ENCODE measurements at regions not wholly inside any gene's neighbourhood (a gene's known extent, or its start where the extent isn't known, plus 50 kb on each side); places are given as distances from the start of the nearest gene placed in this dataset.
A peak's percentile ranks its signal among the peaks of the same experiment; 100 is the strongest.
"Not testable (repeated sequence)": the region's sequence is repeated elsewhere in the genome, so short reads cannot be mapped to it uniquely, and the experiment has no call there.

DNA sequence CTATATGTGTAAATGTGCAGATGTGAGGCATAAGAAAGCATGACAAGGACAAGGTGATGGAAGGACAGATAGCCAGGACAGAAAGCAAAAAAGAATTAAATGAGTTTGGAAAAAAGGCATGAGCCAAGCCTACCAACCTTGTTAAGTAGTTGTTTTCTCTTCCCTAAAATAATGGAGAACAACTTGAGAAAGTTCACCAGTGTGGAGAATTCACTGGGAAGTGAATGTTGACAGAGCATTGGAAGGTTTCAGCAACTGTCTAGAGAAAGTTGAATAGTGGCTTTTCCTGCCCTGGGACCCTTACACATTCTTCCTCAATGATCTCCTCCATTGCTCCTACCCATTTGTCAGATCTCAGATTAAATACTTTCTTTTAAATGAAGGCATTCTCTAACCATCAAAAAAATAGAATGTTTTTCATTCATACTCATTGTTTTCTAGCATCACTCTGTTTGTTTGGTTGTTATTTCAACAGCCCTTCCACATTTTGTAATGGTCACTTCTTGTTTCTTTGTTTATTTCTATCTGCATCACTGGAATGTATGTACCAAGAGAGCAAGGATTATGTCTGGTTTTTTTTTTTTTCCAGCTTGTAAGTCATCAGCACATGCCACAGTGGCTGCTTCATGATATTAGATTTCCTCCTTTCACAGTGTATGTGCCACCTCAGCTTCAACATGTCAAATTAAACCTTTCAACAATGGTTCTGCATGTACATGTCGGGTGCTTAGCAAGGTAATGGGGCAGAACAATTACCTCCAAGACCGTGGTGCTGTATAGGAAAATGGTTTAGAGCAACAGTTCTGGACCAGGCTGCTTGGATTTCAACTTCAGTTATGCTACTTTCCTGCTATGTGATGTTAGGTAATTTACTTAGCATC is 586.0 kb upstream of the VRK2 start:
- no peaks in the 10 kb centered on the region for H3K27me3 Mint-ChIP-seq
- ATAC-seq (ENCODE audit: low read depth in 2 of 2) (no peak), DNase-seq (no peak)
- H3K4me1 Mint-ChIP-seq, result no peaks in the 10 kb centered on the region
- H3K27ac Mint-ChIP-seq, result no peak overlapping the region
- H3K4me3 Mint-ChIP-seq, result no peak overlapping the region
- H3K36me3 Mint-ChIP-seq, result no peaks in the 10 kb centered on the region
- H3K9me3 Mint-ChIP-seq, result peaks cover 0 to 18% (median 8%) of the 10 kb centered on the region in 7 donors

DNA sequence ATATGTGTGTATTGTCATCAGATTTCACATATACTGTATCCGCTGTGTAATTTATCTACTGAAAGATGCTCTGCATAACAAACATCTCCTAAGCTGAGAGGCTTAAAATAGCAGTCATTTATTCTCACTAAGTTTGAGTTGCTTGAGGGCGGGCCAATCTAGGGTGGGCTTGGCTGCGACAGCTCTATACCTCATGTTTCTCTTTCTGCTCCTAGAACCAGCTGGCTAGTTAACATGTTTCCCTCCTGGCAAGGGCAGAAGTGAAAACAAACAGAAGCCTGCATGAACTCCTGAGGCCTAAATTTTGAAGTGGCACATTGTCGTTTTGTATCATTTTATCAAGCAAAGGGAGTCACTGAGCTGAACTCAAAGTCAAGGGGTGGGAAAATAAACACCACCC is 585.0 kb upstream of the VRK2 start:
- Mint-ChIP-seq H3K4me3 (no peak overlapping the region), H3K36me3 (no peaks in the 10 kb centered on the region), H3K9me3 (peaks cover 0 to 18% (median 8%) of the 10 kb centered on the region in 7 donors), H3K27ac (no peak overlapping the region), H3K4me1 (no peaks in the 10 kb centered on the region), H3K27me3 (no peaks in the 10 kb centered on the region)
- no peak for DNase-seq
- ATAC-seq (ENCODE audit: low read depth in 2 of 2), result no peak

DNA sequence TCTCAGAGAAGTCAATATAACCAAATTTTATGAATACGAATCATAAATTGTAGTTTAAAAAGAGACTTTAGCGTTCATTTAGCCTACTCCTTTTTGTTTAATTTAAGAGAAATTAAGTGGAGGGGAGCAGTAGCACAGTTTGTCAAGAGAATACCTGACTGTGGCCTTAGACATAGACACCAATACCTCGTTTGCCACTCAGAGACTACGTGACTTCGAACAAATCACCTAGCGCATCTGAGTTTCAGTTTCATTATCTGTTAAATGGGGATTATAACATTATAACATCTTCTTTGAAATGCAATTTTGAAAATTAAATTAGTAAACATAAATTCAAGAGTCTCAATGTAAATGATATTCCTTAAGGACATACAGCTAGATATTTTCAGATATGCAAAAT is 581.5 kb upstream of the VRK2 start:
- Mint-ChIP-seq H3K4me1 (no peaks in the 10 kb centered on the region), H3K27me3 (no peaks in the 10 kb centered on the region), H3K4me3 (no peak overlapping the region), H3K27ac (no peak overlapping the region), H3K9me3 (peaks cover 0 to 4% (median 0%) of the 10 kb centered on the region in 7 donors), H3K36me3 (no peaks in the 10 kb centered on the region)
- ATAC-seq (ENCODE audit: low read depth in 2 of 2) (no peak), DNase-seq (no peak)

- H3K27me3 Mint-ChIP-seq, result no peaks in the 10 kb centered on the region
- H3K4me1 Mint-ChIP-seq, result no peaks in the 10 kb centered on the region
- H3K27ac Mint-ChIP-seq, result no peak overlapping the region
- H3K4me3 Mint-ChIP-seq, result no peak overlapping the region
- DNase-seq (no peak), ATAC-seq (ENCODE audit: low read depth in 2 of 2) (no peak)
- no peaks in the 10 kb centered on the region for H3K36me3 Mint-ChIP-seq
- H3K9me3 Mint-ChIP-seq, result peaks cover 0 to 4% (median 0%) of the 10 kb centered on the region in 7 donors
Measured at GRCh38 chr2:57465967-57466366, 580.6 kb upstream of the VRK2 start.

DNA sequence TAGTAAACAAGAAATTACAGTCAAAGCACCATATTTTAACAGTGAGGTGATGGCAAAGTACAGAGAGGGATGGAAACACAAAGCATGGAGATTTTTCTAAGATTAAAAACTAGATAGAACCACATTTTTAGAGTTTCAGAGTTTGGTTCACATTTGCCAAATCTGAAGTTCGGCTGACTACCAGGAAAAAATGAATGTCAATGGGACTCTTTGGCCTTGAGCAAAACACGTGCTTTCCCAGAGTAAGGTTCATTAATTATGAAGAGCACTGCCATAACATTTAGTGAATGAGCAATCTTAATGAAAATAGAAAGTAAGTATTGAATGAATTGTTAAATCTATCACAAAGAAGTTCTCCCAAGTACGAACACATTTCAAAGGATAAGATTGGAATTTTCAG is 571.2 kb upstream of the VRK2 start:
- no peaks in the 10 kb centered on the region for H3K36me3 Mint-ChIP-seq
- ATAC-seq (ENCODE audit: low read depth in 2 of 2), result no peak
- H3K27me3 Mint-ChIP-seq, result no peaks in the 10 kb centered on the region

GRCh38 chr2:57479981-57480380 is 566.6 kb upstream of the VRK2 start:
- ATAC-seq (ENCODE audit: low read depth in 2 of 2) (no peak), DNase-seq (no peak)
- H3K36me3 Mint-ChIP-seq, result no peaks in the 10 kb centered on the region
- no peaks in the 10 kb centered on the region for H3K4me1 Mint-ChIP-seq
- H3K27me3 Mint-ChIP-seq, result peaks cover 0 to 6% (median 0%) of the 10 kb centered on the region in 3 donors
- no peak overlapping the region for H3K4me3 Mint-ChIP-seq
- peaks cover 0 to 4% (median 0%) of the 10 kb centered on the region in 7 donors for H3K9me3 Mint-ChIP-seq
- no peak overlapping the region for H3K27ac Mint-ChIP-seq

More for the DNA sequence above, 571.2 kb upstream of the VRK2 start:
- peaks cover 0 to 4% (median 0%) of the 10 kb centered on the region in 7 donors for H3K9me3 Mint-ChIP-seq
- H3K4me1 Mint-ChIP-seq, result no peaks in the 10 kb centered on the region
- H3K4me3 Mint-ChIP-seq, result no peak overlapping the region
- DNase-seq, result no peak
- no peak overlapping the region for H3K27ac Mint-ChIP-seq

- Mint-ChIP-seq H3K4me3 (no peak overlapping the region), H3K27ac (no peak overlapping the region), H3K9me3 (no peaks in the 10 kb centered on the region), H3K27me3 (peaks cover 0 to 7% (median 0%) of the 10 kb centered on the region in 3 donors), H3K4me1 (no peaks in the 10 kb centered on the region), H3K36me3 (no peaks in the 10 kb centered on the region)
- no peak for DNase-seq
- ATAC-seq (ENCODE audit: low read depth in 2 of 2), result no peak
Measured at GRCh38 chr2:57488061-57488460, 558.5 kb upstream of the VRK2 start.

- Mint-ChIP-seq H3K27ac (no peak overlapping the region), H3K27me3 (no peaks in the 10 kb centered on the region), H3K4me1 (no peaks in the 10 kb centered on the region), H3K9me3 (peaks cover 0 to 3% (median 0%) of the 10 kb centered on the region in 7 donors), H3K4me3 (no peak overlapping the region), H3K36me3 (no peaks in the 10 kb centered on the region)
- DNase-seq (no peak), ATAC-seq (ENCODE audit: low read depth in 2 of 2) (no peak)
Measured at GRCh38 chr2:57490741-57491140, 555.9 kb upstream of the VRK2 start.

DNA sequence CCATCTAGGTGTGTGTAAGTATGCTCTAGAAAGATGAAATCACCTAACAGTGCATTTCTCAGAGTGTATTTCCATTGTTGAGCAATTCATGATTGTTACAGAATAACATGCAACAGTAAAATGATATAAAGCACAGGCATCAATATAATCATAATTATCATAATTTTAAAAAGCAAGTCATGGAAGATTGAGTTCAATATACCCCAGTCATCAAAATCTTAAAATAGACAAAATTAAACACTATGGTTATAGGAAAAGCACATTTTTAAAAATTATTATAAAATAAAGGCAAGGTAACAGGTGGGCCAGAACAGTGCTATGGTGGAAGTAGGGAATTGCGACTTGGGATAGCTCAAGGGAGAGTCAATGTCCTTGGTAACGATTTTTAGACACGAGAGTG is 555.4 kb upstream of the VRK2 start:
- DNase-seq (no peak), ATAC-seq (ENCODE audit: low read depth in 2 of 2) (no peak)
- no peak overlapping the region for H3K4me3 Mint-ChIP-seq
- no peak overlapping the region for H3K27ac Mint-ChIP-seq
- no peaks in the 10 kb centered on the region for H3K4me1 Mint-ChIP-seq
- H3K27me3 Mint-ChIP-seq, result no peaks in the 10 kb centered on the region
- peaks cover 0 to 3% (median 0%) of the 10 kb centered on the region in 7 donors for H3K9me3 Mint-ChIP-seq
- peaks cover 0 to 4% of the 10 kb centered on the region in 2 donors for H3K36me3 Mint-ChIP-seq

GRCh38 chr2:57493966-57494365 is 552.6 kb upstream of the VRK2 start:
- ATAC-seq (ENCODE audit: low read depth in 2 of 2); H3K36me3 Mint-ChIP-seq; DNase-seq; H3K9me3 Mint-ChIP-seq; H3K4me3 Mint-ChIP-seq; H3K4me1 Mint-ChIP-seq; H3K27me3 Mint-ChIP-seq: not testable (repeated sequence)
- peak overlapping the region in 1 of 6 donors; percentile 29 for H3K27ac Mint-ChIP-seq

GRCh38 chr2:57497489-57498096 is 549.0 kb upstream of the VRK2 start:
- Mint-ChIP-seq H3K27ac (no peak overlapping the region), H3K4me3 (no peak overlapping the region), H3K9me3 (peaks cover 0 to 3% (median 0%) of the 10 kb centered on the region in 7 donors), H3K27me3 (peaks cover 0 to 8% (median 3%) of the 10 kb centered on the region in 3 donors), H3K36me3 (peaks cover 0 to 5% of the 10 kb centered on the region in 2 donors), H3K4me1 (peaks cover 0 to 6% (median 4%) of the 10 kb centered on the region in 3 donors)
- peak; percentile 4 for DNase-seq
- ATAC-seq (ENCODE audit: low read depth in 2 of 2), result peak in 1 of 2 donors; percentile 32

DNA sequence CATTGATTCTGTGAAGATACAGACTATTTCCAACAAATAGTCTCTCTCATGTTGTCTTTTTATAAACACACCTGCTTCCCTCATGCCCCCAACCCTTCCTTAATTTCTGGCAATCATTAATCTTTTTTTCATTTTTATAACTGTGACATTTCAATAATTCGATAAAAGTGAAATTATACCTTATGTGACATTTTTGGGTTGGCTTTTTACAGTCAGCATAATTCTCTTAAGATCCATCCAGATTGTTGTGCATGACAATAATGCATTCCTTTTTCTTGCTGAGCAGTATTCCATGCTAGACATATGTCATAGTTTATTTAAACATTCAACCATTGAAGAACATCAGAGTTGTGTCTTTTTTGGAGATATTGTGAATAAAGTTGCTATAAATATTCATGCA is 541.8 kb upstream of the VRK2 start:
- Mint-ChIP-seq H3K9me3 (no peaks in the 10 kb centered on the region), H3K36me3 (no peaks in the 10 kb centered on the region), H3K4me1 (no peaks in the 10 kb centered on the region), H3K27me3 (no peaks in the 10 kb centered on the region), H3K27ac (no peak overlapping the region), H3K4me3 (no peak overlapping the region)
- ATAC-seq (ENCODE audit: low read depth in 2 of 2), result no peak
- no peak for DNase-seq

DNA sequence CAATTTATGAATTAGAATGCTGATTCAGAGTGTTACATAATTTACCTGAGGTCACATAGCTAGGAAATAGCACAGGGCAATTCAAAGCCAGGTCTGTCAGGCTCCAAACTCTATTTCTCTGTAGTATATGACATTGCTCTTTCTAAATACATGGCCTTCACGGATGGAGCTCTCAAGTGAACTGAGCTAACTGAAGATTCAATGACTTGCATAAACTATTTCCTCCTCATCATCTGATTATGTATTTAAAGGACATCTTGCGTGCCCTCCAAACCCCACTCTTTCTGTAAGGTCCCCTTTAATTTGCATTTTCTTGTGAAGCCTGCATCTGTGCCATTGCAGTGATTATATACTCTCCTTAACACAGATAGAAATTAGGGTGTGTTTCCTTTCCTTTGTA is 537.4 kb upstream of the VRK2 start:
- ATAC-seq (ENCODE audit: low read depth in 2 of 2), result no peak
- Mint-ChIP-seq H3K36me3 (no peaks in the 10 kb centered on the region), H3K27me3 (no peaks in the 10 kb centered on the region), H3K4me3 (no peak overlapping the region), H3K4me1 (no peaks in the 10 kb centered on the region), H3K9me3 (no peaks in the 10 kb centered on the region), H3K27ac (no peak overlapping the region)
- no peak for DNase-seq

GRCh38 chr2:57510704-57511103 is 535.9 kb upstream of the VRK2 start:
- Mint-ChIP-seq H3K27me3 (no peaks in the 10 kb centered on the region), H3K4me3 (no peak overlapping the region), H3K36me3 (no peaks in the 10 kb centered on the region), H3K4me1 (no peaks in the 10 kb centered on the region), H3K27ac (no peak overlapping the region), H3K9me3 (no peaks in the 10 kb centered on the region)
- ATAC-seq (ENCODE audit: low read depth in 2 of 2) (no peak), DNase-seq (no peak)
